Pancreas (tissue), 10 donors: ENCODE measurements at regions not wholly inside any gene's neighbourhood (a gene's known extent, or its start where the extent isn't known, plus 50 kb on each side); places are given as distances from the start of the nearest gene placed in this dataset.
"Not testable (repeated sequence)": the region's sequence is repeated elsewhere in the genome, so short reads cannot be mapped to it uniquely, and the experiment has no call there.

Experiments
- ATAC-seq, 4 donors: fragments of 200-7000 bp; cut with Tn5 transposase; one replicate each; pipeline versions ENCODE4 v1.8.0 to v1.9.1; 2020; ENCODE audit warnings: mild to moderate bottlenecking in 4 of 4, moderate library complexity in 4 of 4
- DNase-seq, 6 donors: peaks; one replicate each; pipeline ENCODE4 v3.0.0-alpha.2; 2020
- FAIRE-seq: peaks from 2 replicates; lab custom pipeline; 2012; peaks lifted over from hg19 to GRCh38; lab: Jason Lieb, UNC
- H3K27ac ChIP-seq, 4 donors: fragments of 200-600 bp; sonication (generic); 1 replicate in 3 of 4; 2 replicates in 1 of 4; pipeline versions ENCODE4 v1.5.0 to v1.8.0; 2020
- H3K27me3 ChIP-seq, 4 donors: fragments of 200-600 bp; one replicate each; pipeline ENCODE4 v1.8.0; 2021
- H3K36me3 ChIP-seq, 3 donors: fragments of 200-600 bp; sonication (generic) in 1 of 3; one replicate each; pipeline versions ENCODE4 v1.5.0 to v1.8.0; 2020 to 2021
- H3K4me1 ChIP-seq, 3 donors: fragments of 200-600 bp; one replicate each; pipeline ENCODE4 v1.8.0; 2021
- H3K4me3 ChIP-seq, 4 donors: fragments of 200-600 bp; sonication (generic) in 2 of 4; one replicate each; pipeline versions ENCODE4 v1.5.0 to v1.8.0; 2020 to 2021
- H3K9me3 ChIP-seq, 4 donors: fragments of 200-600 bp; one replicate each; pipeline ENCODE4 v1.8.0; 2021
- WGBS, 2 donors: extraction: QIAGEN DNeasy Blood & Tissue Kit; methylation state at CpG; one replicate each; pipeline ENCODE4 v1.1.7; 2013; 5-methylcytosine and 5-hydroxymethylcytosine counted together
- intact Hi-C, 3 donors: fragments of 100-400 bp; cut with DNase I; formaldehyde crosslinking; loops; one replicate each; pipeline versions ENCODE4 v1.11.1 to v1.14.2; 2022
- TF ChIP-seq, protein P1 (sequence below), 4 donors: fragments of 200-600 bp; sonication (generic) in 3 of 4; IDR thresholded peaks; one replicate each; pipeline versions ENCODE4 v1.5.0 to v1.8.0; 2021; ENCODE audit warnings: antibody characterized with exemption in 4 of 4
- donor health status: healthy with polysubstance abuse.
- donor health status: DM: no; HTN: no; CAD: no; lungs with moderate emphysema.
- donor health status: DM: no; HTN: no; CAD: no.
- donor health status: control.
- donor health status: control.
- donor health status: Bipolar disorder and iron deficiency.
- donor health status: DM: yes; HTN: yes; CAD: no.
- donor health status: DM: no; HTN: no; CAD: no.
- donor health status: DM: no; HTN: no; CAD: no.
- donor health status: DM: yes; HTN: yes; CAD: no.

DNA sequence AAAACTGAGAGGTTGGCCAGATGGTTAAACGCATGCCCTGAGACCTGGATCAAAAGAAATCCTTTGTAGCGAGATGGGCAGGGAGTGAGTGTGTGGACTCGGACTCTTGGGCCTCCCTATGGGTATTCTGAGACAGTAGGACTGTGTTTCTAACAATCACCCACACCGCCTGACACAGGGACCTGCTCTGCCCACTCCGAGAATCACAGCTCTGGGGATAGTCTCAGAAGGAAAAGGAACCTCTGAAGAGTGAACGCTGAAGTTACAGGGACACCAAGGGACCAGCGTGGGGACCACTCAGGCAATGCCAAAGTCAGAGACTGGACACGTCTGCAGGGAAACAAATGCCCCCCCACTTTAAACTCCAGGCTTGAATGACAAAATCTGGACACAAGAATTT is 242.1 kb upstream of the TCERG1L start:
- TF ChIP-seq, protein P1, sequence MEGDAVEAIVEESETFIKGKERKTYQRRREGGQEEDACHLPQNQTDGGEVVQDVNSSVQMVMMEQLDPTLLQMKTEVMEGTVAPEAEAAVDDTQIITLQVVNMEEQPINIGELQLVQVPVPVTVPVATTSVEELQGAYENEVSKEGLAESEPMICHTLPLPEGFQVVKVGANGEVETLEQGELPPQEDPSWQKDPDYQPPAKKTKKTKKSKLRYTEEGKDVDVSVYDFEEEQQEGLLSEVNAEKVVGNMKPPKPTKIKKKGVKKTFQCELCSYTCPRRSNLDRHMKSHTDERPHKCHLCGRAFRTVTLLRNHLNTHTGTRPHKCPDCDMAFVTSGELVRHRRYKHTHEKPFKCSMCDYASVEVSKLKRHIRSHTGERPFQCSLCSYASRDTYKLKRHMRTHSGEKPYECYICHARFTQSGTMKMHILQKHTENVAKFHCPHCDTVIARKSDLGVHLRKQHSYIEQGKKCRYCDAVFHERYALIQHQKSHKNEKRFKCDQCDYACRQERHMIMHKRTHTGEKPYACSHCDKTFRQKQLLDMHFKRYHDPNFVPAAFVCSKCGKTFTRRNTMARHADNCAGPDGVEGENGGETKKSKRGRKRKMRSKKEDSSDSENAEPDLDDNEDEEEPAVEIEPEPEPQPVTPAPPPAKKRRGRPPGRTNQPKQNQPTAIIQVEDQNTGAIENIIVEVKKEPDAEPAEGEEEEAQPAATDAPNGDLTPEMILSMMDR (IDR thresholded peaks at IDR 0.05): no peak
- FAIRE-seq (no peak), DNase-seq (no peak), ATAC-seq (no peak)
- no peak overlapping the region for H3K4me3 ChIP-seq
- no peak overlapping the region for H3K27ac ChIP-seq
- H3K27me3 ChIP-seq: no peaks in the 10 kb centered on the region
- H3K9me3 ChIP-seq: no peaks in the 10 kb centered on the region
- no peaks in the 10 kb centered on the region for H3K4me1 ChIP-seq
- intact Hi-C loops: no loop called here
- no peaks in the 10 kb centered on the region for H3K36me3 ChIP-seq
- 54 to 80% methylated on average over 8 of the region's 8 CpGs for WGBS, 2 donors

DNA sequence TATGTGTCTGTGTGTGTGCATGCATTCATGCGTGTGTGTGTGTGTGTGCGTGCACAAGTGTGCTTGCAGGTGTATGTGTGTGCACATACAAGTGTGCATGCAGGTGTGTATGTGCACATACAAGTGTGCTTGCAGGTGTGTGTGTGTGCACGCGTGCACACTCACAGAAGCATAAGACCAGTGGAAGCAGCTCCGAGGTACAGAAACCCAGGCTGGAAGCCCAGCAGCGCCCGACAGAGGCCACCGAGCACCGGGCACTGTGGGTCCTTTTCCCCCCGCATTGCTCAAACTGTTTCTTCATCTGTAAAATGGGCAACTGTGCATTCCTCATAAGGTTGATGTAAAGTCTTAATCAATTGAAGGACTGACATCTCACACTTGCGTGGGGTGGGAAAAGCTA is 243.3 kb upstream of the TCERG1L start:
- WGBS, 2 donors: 79 to 83% methylated on average over 11 of the region's 11 CpGs
- Histone ChIP-seq H3K27me3 (no peaks in the 10 kb centered on the region), H3K9me3 (no peaks in the 10 kb centered on the region), H3K36me3 (no peaks in the 10 kb centered on the region), H3K4me3 (no peak overlapping the region), H3K4me1 (no peaks in the 10 kb centered on the region), H3K27ac (no peak overlapping the region)
- TF ChIP-seq, protein P1 (IDR thresholded peaks at IDR 0.05): no peak
- no peak for FAIRE-seq
- no peak for DNase-seq
- no peak for ATAC-seq
- intact Hi-C loops: no loop called here

DNA sequence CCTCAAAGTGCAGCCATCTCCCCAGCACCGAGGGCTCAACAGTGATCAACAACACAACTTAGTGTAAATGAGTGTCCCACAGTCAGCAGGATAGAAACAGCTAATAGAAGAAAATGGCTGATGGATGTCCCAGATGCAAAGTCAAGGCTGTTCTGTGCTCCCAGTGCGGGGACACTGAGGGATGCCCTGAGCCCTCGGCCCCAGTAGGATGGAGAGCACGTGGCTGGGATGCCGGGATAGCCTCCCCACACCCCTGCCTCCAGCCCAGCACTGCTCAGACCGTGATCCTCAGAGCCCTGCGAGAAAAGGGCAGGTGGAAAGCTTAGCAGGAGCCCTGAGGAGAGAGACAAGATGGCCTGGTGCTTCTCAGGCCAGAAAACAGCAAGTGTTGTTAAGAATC is 243.9 kb upstream of the TCERG1L start:
- WGBS, 2 donors: 41 to 54% methylated on average over 7 of the region's 7 CpGs
- Histone ChIP-seq H3K4me1 (no peaks in the 10 kb centered on the region), H3K27me3 (no peaks in the 10 kb centered on the region), H3K27ac (no peak overlapping the region), H3K4me3 (no peak overlapping the region), H3K36me3 (no peaks in the 10 kb centered on the region), H3K9me3 (no peaks in the 10 kb centered on the region)
- TF ChIP-seq, protein P1 (IDR thresholded peaks at IDR 0.05): no peak
- no peak for FAIRE-seq
- no peak for ATAC-seq
- intact Hi-C loops: no loop called here
- DNase-seq: no peak

DNA sequence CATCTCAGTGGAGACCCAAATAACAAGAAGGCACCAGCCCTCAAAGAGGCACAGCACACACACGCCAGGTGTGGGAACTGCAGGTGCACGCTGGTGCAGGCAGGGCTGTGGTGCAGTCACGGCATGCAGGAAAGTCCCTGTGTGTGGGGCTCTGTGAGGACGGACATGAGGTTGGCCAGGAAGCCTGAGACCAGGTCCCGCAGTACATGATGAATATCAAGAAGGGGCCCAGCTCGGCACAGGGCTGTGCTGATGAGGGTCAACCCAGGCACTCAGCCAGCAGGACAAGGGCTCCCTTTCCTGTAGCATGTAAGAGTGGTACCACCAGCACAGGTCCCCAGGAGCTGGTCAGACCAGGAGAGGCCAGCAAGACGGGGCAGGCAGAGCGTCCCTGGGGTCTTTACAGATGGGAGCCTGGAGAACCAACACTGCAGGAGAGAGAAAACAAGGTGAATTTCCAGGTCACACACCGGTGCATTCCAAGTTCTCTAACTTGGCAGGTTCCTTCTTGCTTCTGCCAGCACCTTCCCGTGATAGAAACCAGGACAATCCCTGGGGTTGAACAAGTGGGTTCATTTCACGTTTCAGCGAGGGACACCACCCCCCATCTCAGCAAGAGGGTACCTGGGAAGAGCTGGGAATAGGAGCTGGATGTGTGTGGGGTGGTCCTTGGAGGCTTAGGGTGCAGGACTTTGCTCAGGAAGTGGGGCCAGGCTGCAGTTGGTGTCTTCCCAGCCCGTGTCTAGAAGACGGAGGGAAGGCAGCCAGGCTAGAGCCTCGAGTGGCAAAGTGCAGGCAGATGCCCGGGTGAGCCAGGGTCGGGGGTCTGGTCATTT is 244.8 kb upstream of the TCERG1L start:
- Histone ChIP-seq H3K27ac (no peak overlapping the region), H3K4me1 (no peaks in the 10 kb centered on the region), H3K27me3 (peaks cover 0 to 4% (median 0%) of the 10 kb centered on the region in 4 donors), H3K9me3 (no peaks in the 10 kb centered on the region), H3K4me3 (no peak overlapping the region), H3K36me3 (no peaks in the 10 kb centered on the region)
- WGBS, 2 donors: 44 to 55% methylated on average over 17 of the region's 17 CpGs
- ATAC-seq: no peak
- intact Hi-C loops: no loop called here
- no peak for DNase-seq
- FAIRE-seq: no peak
- TF ChIP-seq, protein P1 (IDR thresholded peaks at IDR 0.05): no peak

DNA sequence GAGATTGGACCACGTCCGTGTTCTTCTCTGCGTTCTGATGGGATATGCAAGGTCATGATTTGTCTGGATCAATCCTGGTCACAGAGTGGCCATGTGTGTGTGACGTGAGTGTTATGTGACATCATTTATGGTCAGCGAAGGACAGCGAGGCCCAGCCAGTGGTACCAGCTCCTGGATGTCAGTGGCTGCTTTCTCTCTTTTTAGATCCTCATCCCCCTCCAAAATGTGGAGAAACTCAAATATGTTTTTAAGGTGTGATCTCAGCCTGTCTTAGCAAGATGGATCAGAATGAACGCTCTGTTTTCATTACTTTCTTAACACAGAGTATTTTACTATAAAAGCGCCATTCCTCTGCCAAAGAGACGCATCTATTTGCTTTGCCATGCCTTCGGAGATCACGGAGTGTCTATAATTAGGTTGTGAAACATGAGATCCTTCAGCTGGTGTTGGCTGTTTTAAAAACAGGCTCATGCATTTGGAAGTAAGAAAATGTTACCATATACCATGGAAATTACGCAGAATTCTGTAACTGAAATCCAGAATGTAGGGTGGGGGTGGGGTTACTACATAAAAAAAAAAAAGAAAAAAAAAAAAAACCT is 245.5 kb upstream of the TCERG1L start:
- H3K27ac ChIP-seq: no peak overlapping the region
- 55 to 62% methylated on average over 12 of the region's 12 CpGs for WGBS, 2 donors
- FAIRE-seq (no peak), DNase-seq (no peak), ATAC-seq (no peak)
- no peak overlapping the region for H3K4me3 ChIP-seq
- no peaks in the 10 kb centered on the region for H3K4me1 ChIP-seq
- intact Hi-C loops: no loop called here
- peaks cover 0 to 4% (median 0%) of the 10 kb centered on the region in 4 donors for H3K27me3 ChIP-seq
- no peaks in the 10 kb centered on the region for H3K36me3 ChIP-seq
- TF ChIP-seq, protein P1 (IDR thresholded peaks at IDR 0.05): no peak
- no peaks in the 10 kb centered on the region for H3K9me3 ChIP-seq

DNA sequence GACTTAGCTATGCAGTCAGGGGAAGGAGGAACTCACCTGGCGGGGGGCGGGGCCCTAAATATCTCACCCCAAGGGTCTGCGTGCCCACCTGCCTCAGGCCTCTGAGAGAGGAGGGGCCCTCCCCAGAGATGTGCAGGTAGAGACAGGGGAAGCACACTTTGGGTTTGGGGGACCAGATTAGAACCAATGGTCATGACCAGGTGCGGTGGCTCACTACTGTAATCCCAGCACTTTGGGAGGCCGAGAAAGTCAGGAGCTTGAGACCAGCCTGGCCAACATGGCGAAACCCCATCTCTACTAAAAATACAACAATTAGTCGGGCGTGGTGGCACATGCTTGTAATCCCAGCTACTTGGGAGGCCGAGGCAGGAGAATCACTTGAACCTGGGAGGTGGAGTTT is 246.4 kb upstream of the TCERG1L start:
- ATAC-seq, H3K9me3 ChIP-seq, H3K27ac ChIP-seq, intact Hi-C loops, H3K4me1 ChIP-seq, FAIRE-seq, H3K4me3 ChIP-seq, DNase-seq, H3K27me3 ChIP-seq, H3K36me3 ChIP-seq: not testable (repeated sequence)
- 59 to 77% methylated on average over 9 of the region's 9 CpGs for WGBS, 2 donors
